Activated naive CD8-positive, alpha-beta T cell treated with anti-CD3 and anti-CD28 coated beads, Interleukin-2, amount 10 ng/mL, durations not matched to agents 7 days and 5 days (primary cell): ENCODE measurements at regions not wholly inside any gene's neighbourhood (a gene's known extent, or its start where the extent isn't known, plus 50 kb on each side); places are given as distances from the start of the nearest gene placed in this dataset.

Experiments
- ATAC-seq: fragments of 150-1000 bp; cut with Tn5 transposase; one replicate; pipeline ENCODE4 v1.10.0; 2021; ENCODE audit warnings: low read depth, moderate library complexity
- POLR2A ChIA-PET: fragments of 350-600 bp; sonication (Branson Sonifier 250); formaldehyde crosslinking; loops from one replicate; lab custom pipeline; 2021; ENCODE audit warnings: antibody characterized with exemption; lab: Charles Lee
- DNase-seq: peaks from one replicate; pipeline ENCODE4 v3.0.0; 2021
- H3K27ac Mint-ChIP-seq: one replicate; pipeline ENCODE4 v1.8.0; 2022; ENCODE audit warnings: mild to moderate bottlenecking, mixed read lengths
- H3K27me3 Mint-ChIP-seq: one replicate; pipeline ENCODE4 v1.8.0; 2022; ENCODE audit warnings: mild to moderate bottlenecking, moderate library complexity, mixed read lengths
- H3K36me3 Mint-ChIP-seq: one replicate; pipeline ENCODE4 v1.8.0; 2021; ENCODE audit warnings: mild to moderate bottlenecking, mixed read lengths
- H3K4me1 Mint-ChIP-seq: one replicate; pipeline ENCODE4 v1.8.0; 2021; ENCODE audit warnings: mixed read lengths
- H3K4me3 Mint-ChIP-seq: one replicate; pipeline ENCODE4 v1.8.0; 2022; ENCODE audit warnings: mild to moderate bottlenecking, moderate library complexity, mixed read lengths
- H3K9me3 Mint-ChIP-seq: one replicate; pipeline ENCODE4 v1.8.0; 2021; ENCODE audit warnings: mixed read lengths

- POLR2A ChIA-PET: no interaction called here
Measured at GRCh38 chr5:155978850-155979249, 348.1 kb upstream of the SGCD start.

GRCh38 chr5:155982354-155982753 lies 344.6 kb upstream of the SGCD start:
- Mint-ChIP-seq H3K4me3 (no peak overlapping the region), H3K9me3 (no peaks in the 10 kb centered on the region), H3K27ac (no peak overlapping the region), H3K4me1 (no peaks in the 10 kb centered on the region), H3K27me3 (no peaks in the 10 kb centered on the region), H3K36me3 (no peaks in the 10 kb centered on the region)
- POLR2A ChIA-PET: no interaction called here
- DNase-seq (no peak), ATAC-seq (no peak)

More at GRCh38 chr5:155978850-155979249, 348.1 kb upstream of the SGCD start:
- Mint-ChIP-seq H3K27ac (no peak overlapping the region), H3K27me3 (no peaks in the 10 kb centered on the region), H3K4me1 (no peaks in the 10 kb centered on the region), H3K9me3 (no peaks in the 10 kb centered on the region), H3K36me3 (no peaks in the 10 kb centered on the region), H3K4me3 (no peak overlapping the region)
- DNase-seq: no peak
- no peak for ATAC-seq

DNA sequence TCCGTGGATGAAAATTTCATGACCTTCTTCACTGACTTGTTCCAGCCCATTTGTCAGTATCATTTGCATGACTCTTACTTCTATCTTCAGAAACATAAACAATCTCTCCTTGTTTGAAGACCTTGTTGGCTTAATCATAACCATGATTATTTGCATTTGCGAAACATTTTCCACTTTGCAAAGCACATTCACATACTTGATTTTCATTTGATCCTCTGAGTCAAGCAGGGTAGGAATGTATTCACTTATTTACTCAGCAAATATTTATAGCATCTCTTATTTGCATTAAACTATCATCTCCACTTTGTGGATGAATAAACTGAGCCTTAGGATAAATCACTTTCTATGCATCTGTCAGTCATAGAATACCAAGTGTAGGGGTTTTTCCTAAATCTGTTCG lies 343.0 kb upstream of the SGCD start:
- POLR2A ChIA-PET: no interaction called here
- DNase-seq: no peak

GRCh38 chr5:155987265-155987810 lies 339.6 kb upstream of the SGCD start:
- Mint-ChIP-seq H3K27ac (no peak overlapping the region), H3K4me3 (no peak overlapping the region), H3K4me1 (no peaks in the 10 kb centered on the region), H3K27me3 (no peaks in the 10 kb centered on the region), H3K9me3 (no peaks in the 10 kb centered on the region), H3K36me3 (no peaks in the 10 kb centered on the region)
- DNase-seq (no peak), ATAC-seq (no peak)
- POLR2A ChIA-PET: no interaction called here

More for the DNA sequence above, 343.0 kb upstream of the SGCD start:
- H3K36me3 Mint-ChIP-seq: no peaks in the 10 kb centered on the region
- H3K9me3 Mint-ChIP-seq: no peaks in the 10 kb centered on the region
- no peaks in the 10 kb centered on the region for H3K4me1 Mint-ChIP-seq
- H3K4me3 Mint-ChIP-seq: no peak overlapping the region
- no peak for ATAC-seq
- H3K27ac Mint-ChIP-seq: no peak overlapping the region
- no peaks in the 10 kb centered on the region for H3K27me3 Mint-ChIP-seq

DNA sequence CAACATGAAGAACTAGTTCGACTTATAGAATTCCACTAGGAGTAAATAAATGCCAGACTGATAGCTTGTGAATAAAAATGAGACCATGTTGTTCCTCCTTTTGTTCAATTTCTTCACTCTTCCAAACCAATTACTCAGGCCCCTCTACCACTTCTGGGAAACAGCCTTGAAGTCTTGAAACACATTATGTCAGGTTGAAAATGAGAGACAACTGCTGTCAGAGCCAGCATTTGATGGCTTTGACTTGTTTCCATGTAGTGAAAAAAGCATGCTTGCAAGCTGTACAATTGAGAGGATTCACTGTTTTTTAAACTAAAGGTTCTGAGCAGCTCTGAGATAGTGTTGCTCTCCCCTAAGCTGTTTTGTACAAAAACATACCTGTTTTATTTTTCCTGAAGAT lies 337.1 kb upstream of the SGCD start:
- H3K4me1 Mint-ChIP-seq: no peaks in the 10 kb centered on the region
- H3K27me3 Mint-ChIP-seq: peaks cover 2% of the 10 kb centered on the region
- no peaks in the 10 kb centered on the region for H3K9me3 Mint-ChIP-seq
- no peaks in the 10 kb centered on the region for H3K36me3 Mint-ChIP-seq
- POLR2A ChIA-PET: no interaction called here
- no peak for DNase-seq
- no peak for ATAC-seq
- H3K4me3 Mint-ChIP-seq: no peak overlapping the region
- no peak overlapping the region for H3K27ac Mint-ChIP-seq

DNA sequence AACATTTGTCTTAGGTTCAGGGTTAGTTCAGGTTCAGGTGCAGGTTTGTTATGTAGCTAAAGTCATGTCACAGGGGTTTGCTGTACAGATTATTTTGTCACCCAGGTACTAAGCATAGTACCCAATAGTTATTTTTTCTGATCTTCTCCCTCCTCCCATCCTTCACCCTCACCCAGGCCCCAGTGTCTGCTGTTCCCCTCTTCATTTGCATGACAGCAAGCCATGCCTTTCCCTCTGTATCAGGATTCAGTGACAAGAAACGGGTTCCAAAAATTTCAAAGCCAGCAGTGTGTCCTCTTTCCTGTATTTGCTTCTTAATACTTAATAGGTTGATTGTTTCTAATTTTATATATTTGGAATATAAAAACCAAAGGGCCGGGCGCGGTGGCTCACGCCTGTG lies 330.8 kb upstream of the SGCD start:
- no peaks in the 10 kb centered on the region for H3K9me3 Mint-ChIP-seq
- H3K4me1 Mint-ChIP-seq: no peaks in the 10 kb centered on the region
- POLR2A ChIA-PET: no interaction called here
- no peak for ATAC-seq
- peaks cover 2% of the 10 kb centered on the region for H3K27me3 Mint-ChIP-seq
- no peak overlapping the region for H3K27ac Mint-ChIP-seq
- DNase-seq: no peak
- H3K36me3 Mint-ChIP-seq: no peaks in the 10 kb centered on the region
- H3K4me3 Mint-ChIP-seq: no peak overlapping the region

DNA sequence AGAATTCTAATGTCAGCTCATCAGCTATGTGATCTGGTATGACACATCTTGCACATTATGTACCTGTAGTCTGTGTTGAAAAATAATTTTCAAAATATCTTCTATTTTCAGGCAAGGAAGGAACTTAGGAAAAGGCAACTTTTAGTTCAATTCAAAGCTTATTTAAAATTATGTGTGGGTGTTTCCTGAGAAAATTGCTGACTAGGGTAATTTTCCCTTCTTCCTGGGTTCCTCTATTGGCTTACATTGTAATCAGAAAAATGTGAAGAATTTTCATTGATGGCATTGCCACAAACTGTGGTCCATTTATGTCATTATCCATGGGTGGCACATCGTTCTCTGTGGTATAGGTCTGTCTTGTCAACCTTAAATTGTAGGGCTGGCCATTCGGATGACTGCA lies 328.7 kb upstream of the SGCD start:
- POLR2A ChIA-PET: no interaction called here
- Mint-ChIP-seq H3K9me3 (no peaks in the 10 kb centered on the region), H3K27ac (no peak overlapping the region), H3K4me3 (no peak overlapping the region), H3K4me1 (no peaks in the 10 kb centered on the region), H3K27me3 (no peaks in the 10 kb centered on the region), H3K36me3 (no peaks in the 10 kb centered on the region)
- DNase-seq: no peak
- ATAC-seq: no peak

GRCh38 chr5:156000115-156000514 lies 326.8 kb upstream of the SGCD start:
- no peaks in the 10 kb centered on the region for H3K4me1 Mint-ChIP-seq
- H3K36me3 Mint-ChIP-seq: no peaks in the 10 kb centered on the region
- no peak overlapping the region for H3K4me3 Mint-ChIP-seq
- H3K27me3 Mint-ChIP-seq: no peaks in the 10 kb centered on the region
- H3K27ac Mint-ChIP-seq: no peak overlapping the region
- ATAC-seq (no peak), DNase-seq (no peak)
- POLR2A ChIA-PET: no interaction called here
- no peaks in the 10 kb centered on the region for H3K9me3 Mint-ChIP-seq

DNA sequence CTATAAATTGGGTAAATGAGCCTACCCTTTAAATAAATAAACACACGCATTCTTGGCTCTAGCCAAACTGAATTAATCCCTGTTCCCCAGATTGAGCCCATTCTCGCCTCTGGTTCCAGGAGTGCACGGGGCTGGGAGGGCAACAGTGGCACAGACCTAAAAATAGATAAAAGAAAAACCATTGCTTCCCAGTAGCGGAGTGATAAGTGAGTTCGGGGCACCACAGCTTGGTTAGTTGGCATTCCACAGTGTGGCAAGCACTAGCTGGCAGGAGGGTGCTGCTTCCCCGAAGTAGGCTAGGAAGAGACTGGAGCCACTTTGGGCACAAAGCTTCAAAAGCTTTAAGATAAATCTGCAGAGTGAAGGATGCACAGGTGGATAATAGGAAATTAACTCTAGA lies 322.2 kb upstream of the SGCD start:
- DNase-seq (no peak), ATAC-seq (no peak)
- H3K27ac Mint-ChIP-seq: no peak overlapping the region
- H3K27me3 Mint-ChIP-seq: peaks cover 2% of the 10 kb centered on the region
- no peaks in the 10 kb centered on the region for H3K4me1 Mint-ChIP-seq
- no peaks in the 10 kb centered on the region for H3K9me3 Mint-ChIP-seq
- no peaks in the 10 kb centered on the region for H3K36me3 Mint-ChIP-seq
- no peak overlapping the region for H3K4me3 Mint-ChIP-seq
- POLR2A ChIA-PET: no interaction called here

DNA sequence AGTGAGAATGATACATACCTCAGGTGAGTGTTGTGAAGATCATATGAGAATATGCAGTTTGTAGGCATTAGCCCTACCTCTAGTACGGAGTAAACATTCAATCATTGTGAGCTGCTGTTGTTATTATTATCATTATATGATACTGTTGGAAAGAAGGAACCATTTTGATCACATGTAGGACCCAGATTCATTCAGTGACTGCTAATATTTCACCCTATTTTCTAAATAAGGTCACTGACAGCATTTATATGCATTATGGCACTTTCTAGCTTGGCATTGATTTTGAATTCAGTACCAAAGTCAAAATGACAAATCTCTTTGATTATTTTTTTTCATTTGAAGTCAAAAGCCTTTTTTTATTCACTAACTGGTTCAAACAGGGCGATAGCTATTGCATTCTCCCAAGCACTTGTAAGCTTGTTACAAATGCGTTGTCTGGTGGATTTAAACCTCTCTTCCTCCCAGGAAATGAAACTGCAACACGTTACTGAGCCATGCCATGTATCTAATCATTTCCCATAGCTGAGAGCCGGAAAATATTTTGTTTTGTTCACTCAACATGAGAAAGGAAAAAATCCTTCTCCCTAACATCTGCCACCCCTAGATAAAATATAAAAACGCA lies 320.8 kb upstream of the SGCD start:
- ATAC-seq (no peak), DNase-seq (no peak)
- H3K4me3 Mint-ChIP-seq: no peak overlapping the region
- no peaks in the 10 kb centered on the region for H3K9me3 Mint-ChIP-seq
- no peak overlapping the region for H3K27ac Mint-ChIP-seq
- peaks cover 2% of the 10 kb centered on the region for H3K27me3 Mint-ChIP-seq
- POLR2A ChIA-PET: no interaction called here
- no peaks in the 10 kb centered on the region for H3K4me1 Mint-ChIP-seq
- no peaks in the 10 kb centered on the region for H3K36me3 Mint-ChIP-seq

- H3K4me3 Mint-ChIP-seq: no peak overlapping the region
- H3K36me3 Mint-ChIP-seq: no peaks in the 10 kb centered on the region
- no peak overlapping the region for H3K27ac Mint-ChIP-seq
- DNase-seq (no peak), ATAC-seq (no peak)
- peaks cover 2% of the 10 kb centered on the region for H3K27me3 Mint-ChIP-seq
- POLR2A ChIA-PET: no interaction called here
- H3K4me1 Mint-ChIP-seq: no peaks in the 10 kb centered on the region
- no peaks in the 10 kb centered on the region for H3K9me3 Mint-ChIP-seq
Measured at GRCh38 chr5:156008844-156009243, 318.1 kb upstream of the SGCD start.

DNA sequence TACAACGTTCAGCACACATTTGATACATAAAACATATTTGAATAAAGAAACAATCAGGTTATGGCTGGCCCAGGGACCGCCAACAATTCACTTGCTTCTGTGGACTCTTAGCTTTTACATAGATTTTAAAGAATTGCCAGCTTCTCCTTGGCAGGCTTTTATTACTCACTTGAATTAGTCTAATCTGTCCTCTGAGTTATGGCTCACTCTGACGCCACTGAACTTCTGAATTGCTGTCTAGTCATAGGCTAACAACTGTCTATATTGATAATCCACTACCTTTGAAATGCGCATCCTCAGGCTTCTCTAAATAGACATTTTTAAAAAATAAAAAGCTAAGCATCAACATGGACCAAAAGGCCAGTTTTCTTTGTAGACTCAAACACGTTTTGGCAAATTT lies 317.4 kb upstream of the SGCD start:
- Mint-ChIP-seq H3K9me3 (no peaks in the 10 kb centered on the region), H3K4me1 (no peaks in the 10 kb centered on the region), H3K27me3 (peaks cover 2% of the 10 kb centered on the region), H3K36me3 (no peaks in the 10 kb centered on the region), H3K4me3 (no peak overlapping the region), H3K27ac (no peak overlapping the region)
- ATAC-seq (no peak), DNase-seq (no peak)
- POLR2A ChIA-PET: no interaction called here

- Mint-ChIP-seq H3K4me3 (no peak overlapping the region), H3K36me3 (no peaks in the 10 kb centered on the region), H3K27ac (no peak overlapping the region), H3K4me1 (no peaks in the 10 kb centered on the region), H3K9me3 (no peaks in the 10 kb centered on the region), H3K27me3 (no peaks in the 10 kb centered on the region)
- ATAC-seq (no peak), DNase-seq (no peak)
- POLR2A ChIA-PET: no interaction called here
Measured at GRCh38 chr5:156015137-156015536, 311.8 kb upstream of the SGCD start.

GRCh38 chr5:156019130-156019529 lies 307.8 kb upstream of the SGCD start:
- ATAC-seq: no peak
- Mint-ChIP-seq H3K27me3 (no peaks in the 10 kb centered on the region), H3K4me1 (peaks cover 2% of the 10 kb centered on the region), H3K36me3 (no peaks in the 10 kb centered on the region), H3K9me3 (no peaks in the 10 kb centered on the region), H3K27ac (no peak overlapping the region), H3K4me3 (no peak overlapping the region)
- DNase-seq: no peak
- POLR2A ChIA-PET: no interaction called here
